AG10803 (cell line): ENCODE measurements at regions not wholly inside any gene's neighbourhood (a gene's known extent, or its start where the extent isn't known, plus 50 kb on each side); places are given as distances from the start of the nearest gene placed in this dataset.

Experiments
- DNase-seq: peaks from one replicate; pipeline ENCODE4 v3.0.0; 2010; ENCODE audit warnings: low read depth
- H3K4me3 ChIP-seq: 2 replicates; pipeline ENCODE4 v1.5.1; 2011; ENCODE audit warnings: mild to moderate bottlenecking, low read length, control low read depth
- CTCF ChIP-seq: conservative IDR thresholded peaks from 2 replicates; pipeline ENCODE4 v1.5.1; 2011; ENCODE audit warnings: mild to moderate bottlenecking, low read length, control low read depth, inconsistent platforms

- H3K4me3 ChIP-seq = no peak overlapping the region
- DNase-seq = no peak
- no peak for TF ChIP-seq CTCF
These were observed 84.8 kb upstream of the RNF217 start for GRCh38 chr6:124877468-124877867.

GRCh38 chr6:124879110-124879991, 82.9 kb upstream of the RNF217 start:
- DNase-seq = no peak
- no peak for TF ChIP-seq CTCF

GRCh38 chr6:124879992-124880355, 82.3 kb upstream of the RNF217 start:
- no peak for TF ChIP-seq CTCF
- no peak overlapping the region for H3K4me3 ChIP-seq
- DNase-seq = no peak

More at GRCh38 chr6:124879110-124879991, 82.9 kb upstream of the RNF217 start:
- H3K4me3 ChIP-seq = no peak overlapping the region

- DNase-seq = peak; percentile 79
- no peak overlapping the region for H3K4me3 ChIP-seq
- 0 out of 2 replicates have a peak, but pooled peaks have one; percentile 15 for TF ChIP-seq CTCF
These were observed 80.2 kb upstream of the RNF217 start for GRCh38 chr6:124881898-124882578.

- DNase-seq = peak; percentile 81
- no peak for TF ChIP-seq CTCF
- H3K4me3 ChIP-seq = no peak overlapping the region
These were observed 79.5 kb upstream of the RNF217 start for GRCh38 chr6:124882579-124883393.

- no peak for DNase-seq
- no peak for TF ChIP-seq CTCF
- H3K4me3 ChIP-seq = no peak overlapping the region
These were observed 77.1 kb upstream of the RNF217 start for GRCh38 chr6:124885171-124885570.
